Prostate gland (tissue), 2 donors: ENCODE measurements at regions not wholly inside any gene's neighbourhood (a gene's known extent, or its start where the extent isn't known, plus 50 kb on each side); places are given as distances from the start of the nearest gene placed in this dataset.

Source experiments
- DNase-seq: peaks from one replicate; pipeline ENCODE4 v3.0.0-alpha.2; 2019; ENCODE audit warnings: low spot score
- H3K27ac ChIP-seq, 2 donors: fragments of 200-600 bp; sonication (generic); 2 replicates each; pipeline ENCODE4 v1.5.1; 2017 to 2019
- H3K27me3 ChIP-seq: fragments of 200-600 bp; sonication (generic); replicated peaks from 2 replicates; pipeline ENCODE4 v1.5.1; 2019; ENCODE audit not compliant: insufficient read depth
- H3K36me3 ChIP-seq, 2 donors: fragments of 200-600 bp; sonication (generic); 1 replicate in 1 of 2; 2 replicates in 1 of 2; pipeline versions ENCODE4 v1.5.1 to v1.8.1; 2017 to 2019
- H3K4me1 ChIP-seq: fragments of 200-600 bp; sonication (generic); replicated peaks from 2 replicates; pipeline ENCODE4 v1.5.1; 2019
- H3K4me3 ChIP-seq, 2 donors: fragments of 200-600 bp; sonication (generic); 2 replicates each; pipeline ENCODE4 v1.5.1; 2017 to 2019
- H3K9me3 ChIP-seq: fragments of 200-600 bp; sonication (generic); 2 replicates; pipeline ENCODE4 v1.5.1; 2017
- POLR2A ChIP-seq: fragments of 450-650 bp; IDR thresholded peaks from one replicate; pipeline ENCODE4 v1.6.1; 2016; ENCODE audit warnings: antibody characterized with exemption, mild to moderate bottlenecking
- POLR2AphosphoS5 ChIP-seq: sonication (generic); formaldehyde crosslinking; IDR thresholded peaks from one replicate; pipeline ENCODE4 v1.6.1; 2017; ENCODE audit warnings: antibody characterized with exemption
- WGBS: methylation state at CpG from one replicate; pipeline ENCODE4 v1.1.5; 2018; 5-methylcytosine and 5-hydroxymethylcytosine counted together
- intact Hi-C: fragments of 100-400 bp; cut with DNase I; formaldehyde crosslinking; loops from one replicate; pipeline ENCODE4 v1.14.2; 2022
- TF ChIP-seq, protein P1 (sequence below), 4 experiments: fragments of 200-600 bp in 2 of 4; fragments of 450-650 bp in 2 of 4; sonication (generic) in 2 of 4; IDR thresholded peaks; 1 replicate in 3 of 4; 2 replicates in 1 of 4; pipeline ENCODE4 v1.5.1; 2016 to 2019; ENCODE audit warnings: antibody characterized with exemption in 4 of 4, mild to moderate bottlenecking in 2 of 4, moderate library complexity in 2 of 4

DNA sequence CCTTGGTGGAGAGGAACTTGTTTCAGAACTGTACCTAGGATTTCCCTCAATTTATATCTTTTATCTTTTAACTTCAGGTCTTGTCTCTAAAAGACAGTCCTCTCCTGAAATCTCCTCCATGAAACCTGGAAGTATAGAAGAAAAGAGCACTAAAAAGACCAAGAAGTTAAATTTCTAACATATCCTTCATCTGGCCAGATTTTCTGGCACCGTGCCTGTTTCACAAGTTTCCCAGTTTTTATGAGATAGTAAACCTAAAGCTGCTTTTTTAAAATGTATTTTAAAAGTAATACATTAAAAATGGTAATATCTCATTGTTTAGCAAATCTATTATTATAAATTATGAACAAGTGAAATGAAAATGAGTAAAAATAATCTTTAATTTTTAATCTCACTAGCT, 348.3 kb upstream of the RSPO3 start:
- Histone ChIP-seq H3K36me3 (no peaks in the 10 kb centered on the region), H3K27me3 (no peaks in the 10 kb centered on the region), H3K9me3 (no peaks in the 10 kb centered on the region), H3K4me3 (no peak overlapping the region), H3K27ac (no peak overlapping the region), H3K4me1 (no peaks in the 10 kb centered on the region)
- TF ChIP-seq POLR2A (no peak), POLR2AphosphoS5 (no peak)
- TF ChIP-seq, protein P1, sequence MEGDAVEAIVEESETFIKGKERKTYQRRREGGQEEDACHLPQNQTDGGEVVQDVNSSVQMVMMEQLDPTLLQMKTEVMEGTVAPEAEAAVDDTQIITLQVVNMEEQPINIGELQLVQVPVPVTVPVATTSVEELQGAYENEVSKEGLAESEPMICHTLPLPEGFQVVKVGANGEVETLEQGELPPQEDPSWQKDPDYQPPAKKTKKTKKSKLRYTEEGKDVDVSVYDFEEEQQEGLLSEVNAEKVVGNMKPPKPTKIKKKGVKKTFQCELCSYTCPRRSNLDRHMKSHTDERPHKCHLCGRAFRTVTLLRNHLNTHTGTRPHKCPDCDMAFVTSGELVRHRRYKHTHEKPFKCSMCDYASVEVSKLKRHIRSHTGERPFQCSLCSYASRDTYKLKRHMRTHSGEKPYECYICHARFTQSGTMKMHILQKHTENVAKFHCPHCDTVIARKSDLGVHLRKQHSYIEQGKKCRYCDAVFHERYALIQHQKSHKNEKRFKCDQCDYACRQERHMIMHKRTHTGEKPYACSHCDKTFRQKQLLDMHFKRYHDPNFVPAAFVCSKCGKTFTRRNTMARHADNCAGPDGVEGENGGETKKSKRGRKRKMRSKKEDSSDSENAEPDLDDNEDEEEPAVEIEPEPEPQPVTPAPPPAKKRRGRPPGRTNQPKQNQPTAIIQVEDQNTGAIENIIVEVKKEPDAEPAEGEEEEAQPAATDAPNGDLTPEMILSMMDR (IDR thresholded peaks at IDR 0.05) = no peak
- 13% methylated on average over 1 of the region's 1 CpG for WGBS
- intact Hi-C loops = no loop called here
- DNase-seq = no peak

DNA sequence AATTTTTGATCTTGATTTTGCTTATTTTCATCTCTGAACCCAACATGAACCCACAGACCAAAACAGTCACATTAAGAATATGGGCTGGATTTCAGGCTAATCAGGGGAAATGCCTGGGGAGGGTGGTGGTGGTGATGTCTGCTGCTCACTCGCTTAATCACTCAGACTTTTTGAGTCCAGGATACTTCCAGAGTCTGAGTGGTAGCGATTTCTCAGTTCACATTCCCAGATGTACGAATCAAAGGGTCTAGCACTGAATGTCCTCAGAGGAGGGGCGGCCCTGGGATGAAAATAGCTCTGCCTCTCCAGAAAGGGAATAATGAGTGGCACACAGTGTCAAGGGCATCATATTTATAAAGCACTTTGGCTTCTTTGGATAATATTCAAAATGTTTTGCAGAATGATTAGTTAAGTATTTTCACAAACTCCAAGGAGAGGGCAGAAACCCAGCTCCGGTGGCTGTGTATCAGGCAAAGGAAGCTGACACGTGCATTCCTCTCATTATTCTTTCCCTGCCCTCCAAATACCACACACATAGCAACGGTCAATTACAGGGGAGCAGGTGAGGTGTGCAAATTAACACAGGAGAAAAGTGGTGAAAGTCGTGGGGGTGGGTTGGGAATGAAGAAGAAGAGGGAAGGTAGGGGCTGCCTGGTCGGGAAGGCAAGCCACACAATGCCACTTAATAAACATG, 345.2 kb upstream of the RSPO3 start:
- no peak for TF ChIP-seq POLR2AphosphoS5
- TF ChIP-seq, protein P1 (IDR thresholded peaks at IDR 0.05) = no peak
- no peak for TF ChIP-seq POLR2A
- Histone ChIP-seq H3K27ac (no peak overlapping the region), H3K9me3 (no peaks in the 10 kb centered on the region), H3K4me1 (no peaks in the 10 kb centered on the region), H3K27me3 (no peaks in the 10 kb centered on the region), H3K4me3 (no peak overlapping the region), H3K36me3 (no peaks in the 10 kb centered on the region)
- WGBS = 28% methylated on average over 9 of the region's 9 CpGs
- no peak for DNase-seq
- intact Hi-C loops = no loop called here

DNA sequence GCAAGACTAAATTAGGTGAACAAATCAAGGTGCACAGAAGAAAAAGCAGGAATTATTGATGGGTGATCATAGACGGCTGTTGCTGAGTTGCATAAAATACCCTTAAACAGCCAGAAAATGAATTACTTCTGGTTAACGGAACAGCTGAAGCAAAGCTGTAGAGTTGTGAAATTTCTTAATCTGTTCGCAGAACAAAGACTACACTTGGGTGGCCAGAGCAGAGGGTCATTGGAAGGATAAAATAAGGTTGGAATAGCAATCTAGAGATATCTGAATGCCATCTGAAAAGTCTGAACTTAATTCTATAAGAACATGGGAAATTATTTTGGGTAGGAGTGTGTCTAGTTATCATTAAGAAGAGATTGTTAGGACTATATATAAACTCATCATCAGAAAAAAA, 339.1 kb upstream of the RSPO3 start:
- H3K4me3 ChIP-seq = no peak overlapping the region
- H3K27ac ChIP-seq = no peak overlapping the region
- H3K27me3 ChIP-seq = no peaks in the 10 kb centered on the region
- no peak for DNase-seq
- H3K36me3 ChIP-seq = no peaks in the 10 kb centered on the region
- no peaks in the 10 kb centered on the region for H3K4me1 ChIP-seq
- TF ChIP-seq, protein P1 (IDR thresholded peaks at IDR 0.05) = no peak
- no peak for TF ChIP-seq POLR2AphosphoS5
- no peak for TF ChIP-seq POLR2A
- intact Hi-C loops = no loop called here
- no peaks in the 10 kb centered on the region for H3K9me3 ChIP-seq
- 84% methylated on average over 3 of the region's 3 CpGs for WGBS

DNA sequence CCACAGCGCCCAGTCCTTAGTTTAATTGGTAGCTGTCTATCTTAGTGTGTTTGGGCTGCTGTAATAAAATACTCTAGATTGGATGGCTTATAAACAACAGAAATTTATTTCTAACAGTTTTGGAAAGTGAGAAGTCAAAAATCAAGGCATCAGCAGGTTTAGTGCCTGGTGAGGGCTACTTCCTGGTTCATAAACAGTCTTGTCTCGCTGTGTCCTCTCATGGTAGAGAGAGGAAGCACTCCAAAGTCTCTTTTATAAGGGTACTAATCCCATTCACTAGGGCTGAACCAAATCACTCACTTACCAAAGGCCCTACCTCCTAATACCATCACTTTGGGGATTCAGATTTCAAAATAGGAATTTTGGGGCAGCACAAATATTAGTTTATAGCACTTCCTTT, 336.9 kb upstream of the RSPO3 start:
- intact Hi-C loops = no loop called here
- 71% methylated on average over 2 of the region's 2 CpGs for WGBS

More for the DNA sequence above, 336.9 kb upstream of the RSPO3 start:
- no peak for DNase-seq
- Histone ChIP-seq H3K4me3 (no peak overlapping the region), H3K9me3 (no peaks in the 10 kb centered on the region), H3K27me3 (no peaks in the 10 kb centered on the region), H3K36me3 (no peaks in the 10 kb centered on the region), H3K27ac (no peak overlapping the region), H3K4me1 (no peaks in the 10 kb centered on the region)
- TF ChIP-seq, protein P1 (IDR thresholded peaks at IDR 0.05) = no peak
- TF ChIP-seq POLR2A = no peak
- TF ChIP-seq POLR2AphosphoS5 = no peak
